OCI-M1 (cell line): ENCODE measurements at regions not wholly inside any gene's neighbourhood (a gene's known extent, or its start where the extent isn't known, plus 50 kb on each side); places are given as distances from the start of the nearest gene placed in this dataset.
A peak's percentile ranks its signal among the peaks of the same experiment; 100 is the strongest.

Source experiments
- DNase-seq: peaks from one replicate; lab custom pipeline; 2025; lab: John Stamatoyannopoulos, UW

- no peak for DNase-seq
These were observed 64.8 kb downstream of the PTHLH start for GRCh38 chr12:27907766-27908165.

- peak; percentile 52 for DNase-seq
These were observed 65.7 kb downstream of the PTHLH start for GRCh38 chr12:27906658-27907473.

- peak; percentile 44 for DNase-seq
These were observed 66.4 kb downstream of the PTHLH start for GRCh38 chr12:27906127-27906500.

- DNase-seq = no peak
These were observed 67.0 kb downstream of the PTHLH start for GRCh38 chr12:27905285-27906126.

- DNase-seq = no peak
These were observed 69.9 kb downstream of the PTHLH start for GRCh38 chr12:27902651-27903050.

GRCh38 chr12:27901959-27902358, 70.6 kb downstream of the PTHLH start:
- DNase-seq = no peak

- DNase-seq = peak; percentile 44
These were observed 71.3 kb downstream of the PTHLH start for GRCh38 chr12:27900920-27901879.

- DNase-seq = no peak
These were observed 73.3 kb downstream of the PTHLH start for GRCh38 chr12:27899151-27899661.

- DNase-seq = no peak
These were observed 74.5 kb downstream of the PTHLH start for GRCh38 chr12:27898022-27898421.

- no peak for DNase-seq
These were observed 76.0 kb downstream of the PTHLH start for GRCh38 chr12:27896419-27896990.

- no peak for DNase-seq
These were observed 78.2 kb downstream of the PTHLH start for GRCh38 chr12:27894309-27894708.

- no peak for DNase-seq
These were observed 92.8 kb downstream of the PTHLH start for GRCh38 chr12:27879708-27880107.

GRCh38 chr12:27875677-27876076, 95.6 kb upstream of the MANSC4 start:
- DNase-seq = no peak

GRCh38 chr12:27873010-27873409, 93.0 kb upstream of the MANSC4 start:
- no peak for DNase-seq

- DNase-seq = no peak
These were observed 91.9 kb upstream of the MANSC4 start for GRCh38 chr12:27871946-27872345.

GRCh38 chr12:27870939-27871338, 90.9 kb upstream of the MANSC4 start:
- DNase-seq = no peak

- no peak for DNase-seq
These were observed 89.5 kb upstream of the MANSC4 start for GRCh38 chr12:27869567-27869966.

GRCh38 chr12:27868139-27868538, 88.1 kb upstream of the MANSC4 start:
- DNase-seq = no peak

GRCh38 chr12:27866373-27867101, 86.5 kb upstream of the MANSC4 start:
- DNase-seq = no peak

- peak; percentile 16 for DNase-seq
These were observed 85.4 kb upstream of the MANSC4 start for GRCh38 chr12:27865421-27865820.

- peak; percentile 46 for DNase-seq
These were observed 84.5 kb upstream of the MANSC4 start for GRCh38 chr12:27864521-27864920.
